Endothelial cell of umbilical vein (primary cell): ENCODE measurements at regions not wholly inside any gene's neighbourhood (a gene's known extent, or its start where the extent isn't known, plus 50 kb on each side); places are given as distances from the start of the nearest gene placed in this dataset.

Experiments used
- BruUV-seq: library from RNA; stranded (reverse); fragments of 400-500 nt; replicated peaks from 2 replicates; lab custom pipeline; 2021; lab: Mats Ljungman, UMichigan
- CTCF ChIA-PET: fragments of 300-600, 350-600 bp; sonication (Branson Sonifier 250); formaldehyde crosslinking; loops from one replicate; lab custom pipeline; 2021; ENCODE audit warnings: antibody characterized with exemption, inconsistent platforms; lab: Charles Lee
- POLR2A ChIA-PET: fragments of 300-600, 350-600 bp; sonication (Branson Sonifier 250); formaldehyde crosslinking; loops from one replicate; lab custom pipeline; 2021; ENCODE audit warnings: antibody characterized with exemption, inconsistent platforms; lab: Charles Lee
- DNase-seq: peaks from one replicate; pipeline ENCODE4 v3.0.0-alpha.2; 2011; ENCODE audit warnings: low read depth, low spot score
- FAIRE-seq: peaks from 2 replicates; lab custom pipeline; 2011; peaks lifted over from hg19 to GRCh38; lab: Jason Lieb, UNC
- H2AFZ ChIP-seq: 2 replicates; pipeline ENCODE4 v1.6.0; 2012; ENCODE audit warnings: low read depth, low read length, control low read depth, inconsistent platforms
- H3K27ac ChIP-seq: 2 replicates; pipeline ENCODE4 v1.5.1; 2011; ENCODE audit warnings: low read depth, mild to moderate bottlenecking, control low read depth, low read length, moderate library complexity; ENCODE audit not compliant: insufficient read depth
- H3K27me3 ChIP-seq, 2 experiments: 2 replicates each; pipeline versions ENCODE4 v1.6.0 to v1.6.1; 2011; ENCODE audit warnings: low read length in 2 of 2, mixed read lengths in 1 of 2; ENCODE audit not compliant: control insufficient read depth in 2 of 2, insufficient read depth in 2 of 2
- H3K36me3 ChIP-seq, 2 experiments: 2 replicates in 1 of 2; 3 replicates in 1 of 2; pipeline ENCODE4 v1.5.1; 2011; ENCODE audit warnings: low read length in 2 of 2, mild to moderate bottlenecking in 1 of 2, moderate library complexity in 1 of 2; ENCODE audit not compliant: control insufficient read depth in 2 of 2, insufficient read depth in 2 of 2; ENCODE audit errors: extremely low read depth in 1 of 2
- H3K4me1 ChIP-seq: 3 replicates; pipeline ENCODE4 v1.5.1; 2011; ENCODE audit warnings: mild to moderate bottlenecking, low read length; ENCODE audit not compliant: control insufficient read depth, insufficient read depth; ENCODE audit errors: extremely low read depth
- H3K4me2 ChIP-seq: 2 replicates; pipeline ENCODE4 v1.6.1; 2011; ENCODE audit warnings: low read length, control low read depth, mixed read lengths; ENCODE audit not compliant: insufficient read depth
- H3K4me3 ChIP-seq, 3 experiments: fragments of 200-600 bp in 1 of 3; sonication (generic), shearing (Covaris generic) in 1 of 3; replicated peaks in 1 of 3; 2 replicates each; pipeline ENCODE4 v1.5.1; 2011 to 2016; ENCODE audit warnings: control low read depth in 3 of 3, low read length in 3 of 3, mild to moderate bottlenecking in 2 of 3, inconsistent platforms in 1 of 3, low read depth in 1 of 3, moderate library complexity in 1 of 3; ENCODE audit not compliant: insufficient read depth in 1 of 3
- H3K79me2 ChIP-seq: 2 replicates; pipeline ENCODE4 v1.6.0; 2012; ENCODE audit warnings: low read length, inconsistent platforms; ENCODE audit not compliant: control insufficient read depth, insufficient read depth
- H3K9ac ChIP-seq: replicated peaks from 2 replicates; pipeline ENCODE3; 2011; ENCODE audit warnings: low read length, control low read depth; ENCODE audit not compliant: insufficient read depth; ENCODE audit errors: extremely low read depth
- H3K9me1 ChIP-seq: replicated peaks from 3 replicates; pipeline ENCODE4 v1.6.0; 2011; ENCODE audit warnings: mild to moderate bottlenecking, low read length; ENCODE audit not compliant: control insufficient read depth, insufficient read depth; ENCODE audit errors: extremely low read depth
- H3K9me3 ChIP-seq: replicated peaks from 2 replicates; pipeline ENCODE4 v1.5.1; 2012; ENCODE audit warnings: low read length, inconsistent platforms; ENCODE audit not compliant: control insufficient read depth, insufficient read depth
- H4K20me1 ChIP-seq: replicated peaks from 2 replicates; pipeline ENCODE3; 2011; ENCODE audit warnings: mild to moderate bottlenecking, low read length; ENCODE audit not compliant: control insufficient read depth, insufficient read depth; ENCODE audit errors: extremely low read depth
- MAX ChIP-seq: IDR thresholded peaks from 2 replicates; pipeline ENCODE4 v1.6.1; 2011; ENCODE audit not compliant: insufficient read depth, insufficient read length
- POLR2AphosphoS5 ChIP-seq: IDR thresholded peaks from 2 replicates; pipeline ENCODE4 v1.6.1; 2012; ENCODE audit warnings: low read depth, mild to moderate bottlenecking, control low read depth, low read length, moderate library complexity; ENCODE audit not compliant: insufficient read depth
- dilution Hi-C: fragments of 300-500 bp; cut with MboI; formaldehyde crosslinking; loops from one replicate; pipeline ENCODE4 v1.15.0; 2019; ENCODE audit warnings: low sequenced_read_pairs; ENCODE audit not compliant: extremely low pct_ligation_motif_present
- intact Hi-C: fragments of 100-400 bp; cut with micrococcal nuclease; formaldehyde crosslinking; loops from one replicate; pipeline ENCODE4 v1.10.0; 2022

- H3K9ac ChIP-seq: no peak overlapping the region
- ChIA-PET POLR2A (no interaction called here), CTCF (no interaction called here)
- no peak for TF ChIP-seq POLR2AphosphoS5
- no peak for DNase-seq
- no peaks in the 10 kb centered on the region for H3K9me1 ChIP-seq
- H3K4me1 ChIP-seq: no peaks in the 10 kb centered on the region
- no peak overlapping the region for H3K4me3 ChIP-seq
- FAIRE-seq: no peak
- H2AFZ ChIP-seq: no peak overlapping the region
- no peaks in the 10 kb centered on the region for H3K79me2 ChIP-seq
- dilution Hi-C loops: no loop called here
- H3K27ac ChIP-seq: no peak overlapping the region
- H3K4me2 ChIP-seq: no peak overlapping the region
- no peaks in the 10 kb centered on the region for H3K36me3 ChIP-seq
- no TSS peak for BruUV-seq
- H3K27me3 ChIP-seq: peaks cover 0 to 2% of the 10 kb centered on the region in 2 experiments
- intact Hi-C loops: no loop called here
- no peaks in the 10 kb centered on the region for H3K9me3 ChIP-seq
- no peaks in the 10 kb centered on the region for H4K20me1 ChIP-seq
Measured at GRCh38 chr12:69123311-69123710, 116.1 kb upstream of the CPSF6 start.

GRCh38 chr12:69123919-69124638, 115.3 kb upstream of the CPSF6 start:
- Histone ChIP-seq H3K4me2 (no peak overlapping the region), H3K4me3 (no peak overlapping the region), H3K4me1 (no peaks in the 10 kb centered on the region), H3K79me2 (no peaks in the 10 kb centered on the region), H3K9me1 (no peaks in the 10 kb centered on the region), H2AFZ (no peak overlapping the region), H3K9me3 (no peaks in the 10 kb centered on the region), H3K9ac (no peak overlapping the region), H3K36me3 (no peaks in the 10 kb centered on the region), H4K20me1 (no peaks in the 10 kb centered on the region), H3K27ac (no peak overlapping the region), H3K27me3 (peaks cover 0 to 2% of the 10 kb centered on the region in 2 experiments)
- ChIA-PET POLR2A (no interaction called here), CTCF (no interaction called here)
- BruUV-seq: no TSS peak
- DNase-seq (no peak), FAIRE-seq (no peak)
- dilution Hi-C loops: no loop called here
- intact Hi-C loops: no loop called here
- no peak for TF ChIP-seq MAX
